Gastrocnemius medialis (tissue), 4 donors: ENCODE measurements at regions not wholly inside any gene's neighbourhood (a gene's known extent, or its start where the extent isn't known, plus 50 kb on each side); places are given as distances from the start of the nearest gene placed in this dataset.

ENCODE experiments used
- CTCF ChIP-seq, 5 experiments: fragments of 450-650 bp in 3 of 5; fragments of 200-600 bp in 2 of 5; sonication (generic) in 2 of 5; IDR thresholded peaks in 4 of 5; conservative IDR thresholded peaks in 1 of 5; 1 replicate in 4 of 5; 2 replicates in 1 of 5; pipeline ENCODE4 v1.5.1; 2016 to 2019; ENCODE audit warnings: antibody characterized with exemption in 5 of 5, mild to moderate bottlenecking in 3 of 5, moderate library complexity in 3 of 5
- POLR2A ChIP-seq, 2 donors: fragments of 450-650 bp; IDR thresholded peaks; one replicate each; pipeline ENCODE4 v1.6.1; 2017; ENCODE audit warnings: antibody characterized with exemption in 2 of 2, mild to moderate bottlenecking in 2 of 2, moderate library complexity in 2 of 2

GRCh38 chr6:144637541-144637940, 352.4 kb downstream of the UTRN start:
- TF ChIP-seq POLR2A (IDR thresholded peaks at IDR 0.05) (no peak), CTCF (IDR thresholded peaks at IDR 0.05 in 4 of 5, conservative IDR thresholded peaks at IDR 0.05 in 1 of 5) (no peak)
